ENCODE measurements at regions not wholly inside any gene's neighbourhood (a gene's known extent, or its start where the extent isn't known, plus 50 kb on each side); places are given as distances from the start of the nearest gene placed in this dataset.
"Not testable (repeated sequence)": the region's sequence is repeated elsewhere in the genome, so short reads cannot be mapped to it uniquely, and the experiment has no call there.

- H3K4me1 Mint-ChIP-seq (ENCODE audit: low read depth); H3K27me3 Mint-ChIP-seq; H3K9me3 Mint-ChIP-seq; H3K27ac Mint-ChIP-seq; POLR2A ChIA-PET; intact Hi-C loops (cut with micrococcal nuclease); H3K4me3 Mint-ChIP-seq; CTCF ChIA-PET; DNase-seq; H3K36me3 Mint-ChIP-seq: not testable (repeated sequence)
Measured at GRCh38 chr1:146774271-146774670, 163.9 kb upstream of the NBPF12 start.

GRCh38 chr1:146771409-146771808 is 166.7 kb upstream of the NBPF12 start:
- POLR2A ChIA-PET; H3K4me3 Mint-ChIP-seq; H3K4me1 Mint-ChIP-seq (ENCODE audit: low read depth); H3K36me3 Mint-ChIP-seq; intact Hi-C loops (cut with micrococcal nuclease); H3K27ac Mint-ChIP-seq; H3K27me3 Mint-ChIP-seq; H3K9me3 Mint-ChIP-seq; DNase-seq; CTCF ChIA-PET: not testable (repeated sequence)

- H3K27ac Mint-ChIP-seq; H3K9me3 Mint-ChIP-seq; POLR2A ChIA-PET; CTCF ChIA-PET; H3K36me3 Mint-ChIP-seq; intact Hi-C loops (cut with micrococcal nuclease); H3K27me3 Mint-ChIP-seq; DNase-seq; H3K4me3 Mint-ChIP-seq; H3K4me1 Mint-ChIP-seq (ENCODE audit: low read depth): not testable (repeated sequence)
Measured at GRCh38 chr1:146770998-146771397, 167.1 kb upstream of the NBPF12 start.

GRCh38 chr1:146763234-146763633 is 174.9 kb upstream of the NBPF12 start:
- H3K4me3 Mint-ChIP-seq; H3K4me1 Mint-ChIP-seq (ENCODE audit: low read depth): not testable (repeated sequence)

GRCh38 chr1:146756858-146757257 is 181.3 kb upstream of the NBPF12 start:
- CTCF ChIA-PET; intact Hi-C loops (cut with micrococcal nuclease): not testable (repeated sequence)

More at GRCh38 chr1:146763234-146763633, 174.9 kb upstream of the NBPF12 start:
- H3K9me3 Mint-ChIP-seq; H3K27ac Mint-ChIP-seq; DNase-seq; H3K36me3 Mint-ChIP-seq; POLR2A ChIA-PET; CTCF ChIA-PET; H3K27me3 Mint-ChIP-seq; intact Hi-C loops (cut with micrococcal nuclease): not testable (repeated sequence)

GRCh38 chr1:146748686-146749085 is 189.4 kb upstream of the NBPF12 start:
- H3K9me3 Mint-ChIP-seq; H3K27ac Mint-ChIP-seq; H3K27me3 Mint-ChIP-seq; intact Hi-C loops (cut with micrococcal nuclease); POLR2A ChIA-PET; DNase-seq; CTCF ChIA-PET; H3K4me1 Mint-ChIP-seq (ENCODE audit: low read depth); H3K36me3 Mint-ChIP-seq; H3K4me3 Mint-ChIP-seq: not testable (repeated sequence)

More at GRCh38 chr1:146756858-146757257, 181.3 kb upstream of the NBPF12 start:
- H3K27me3 Mint-ChIP-seq; H3K36me3 Mint-ChIP-seq; H3K9me3 Mint-ChIP-seq; H3K4me1 Mint-ChIP-seq (ENCODE audit: low read depth); H3K27ac Mint-ChIP-seq; POLR2A ChIA-PET; DNase-seq; H3K4me3 Mint-ChIP-seq: not testable (repeated sequence)

GRCh38 chr1:146731981-146732680 is 206.0 kb upstream of the NBPF12 start:
- DNase-seq; intact Hi-C loops (cut with micrococcal nuclease); H3K36me3 Mint-ChIP-seq; H3K9me3 Mint-ChIP-seq; H3K27me3 Mint-ChIP-seq; POLR2A ChIA-PET; H3K4me3 Mint-ChIP-seq; H3K27ac Mint-ChIP-seq; CTCF ChIA-PET; H3K4me1 Mint-ChIP-seq (ENCODE audit: low read depth): not testable (repeated sequence)

- H3K4me1 Mint-ChIP-seq (ENCODE audit: low read depth); POLR2A ChIA-PET; H3K36me3 Mint-ChIP-seq; H3K27me3 Mint-ChIP-seq; intact Hi-C loops (cut with micrococcal nuclease); H3K4me3 Mint-ChIP-seq; CTCF ChIA-PET; H3K27ac Mint-ChIP-seq; DNase-seq; H3K9me3 Mint-ChIP-seq: not testable (repeated sequence)
Measured at GRCh38 chr1:146729642-146730344, 208.3 kb upstream of the NBPF12 start.

- POLR2A ChIA-PET; H3K27ac Mint-ChIP-seq; H3K4me3 Mint-ChIP-seq; H3K9me3 Mint-ChIP-seq; H3K4me1 Mint-ChIP-seq (ENCODE audit: low read depth); DNase-seq; intact Hi-C loops (cut with micrococcal nuclease); CTCF ChIA-PET; H3K36me3 Mint-ChIP-seq; H3K27me3 Mint-ChIP-seq: not testable (repeated sequence)
Measured at GRCh38 chr1:146715054-146715453, 223.1 kb upstream of the NBPF12 start.

- CTCF ChIA-PET; H3K9me3 Mint-ChIP-seq; H3K36me3 Mint-ChIP-seq; H3K4me1 Mint-ChIP-seq (ENCODE audit: low read depth); H3K27ac Mint-ChIP-seq; intact Hi-C loops (cut with micrococcal nuclease); H3K27me3 Mint-ChIP-seq; DNase-seq; H3K4me3 Mint-ChIP-seq; POLR2A ChIA-PET: not testable (repeated sequence)
Measured at GRCh38 chr1:146710838-146711521, 227.1 kb upstream of the NBPF12 start.

- CTCF ChIA-PET; POLR2A ChIA-PET; H3K36me3 Mint-ChIP-seq; H3K9me3 Mint-ChIP-seq; DNase-seq; intact Hi-C loops (cut with micrococcal nuclease); H3K4me3 Mint-ChIP-seq; H3K27me3 Mint-ChIP-seq; H3K27ac Mint-ChIP-seq; H3K4me1 Mint-ChIP-seq (ENCODE audit: low read depth): not testable (repeated sequence)
Measured at GRCh38 chr1:146709302-146709701, 228.8 kb upstream of the NBPF12 start.

GRCh38 chr1:146704162-146704724 is 233.9 kb upstream of the NBPF12 start:
- H3K27me3 Mint-ChIP-seq; H3K36me3 Mint-ChIP-seq; H3K4me3 Mint-ChIP-seq; H3K4me1 Mint-ChIP-seq (ENCODE audit: low read depth); H3K9me3 Mint-ChIP-seq; intact Hi-C loops (cut with micrococcal nuclease); CTCF ChIA-PET; H3K27ac Mint-ChIP-seq; POLR2A ChIA-PET; DNase-seq: not testable (repeated sequence)
